HT-29 (cell line): ENCODE measurements at regions not wholly inside any gene's neighbourhood (a gene's known extent, or its start where the extent isn't known, plus 50 kb on each side); places are given as distances from the start of the nearest gene placed in this dataset.

Source experiments
- DNase-seq: peaks from one replicate; pipeline ENCODE4 v3.0.0-alpha.2; 2015; ENCODE audit warnings: low spot score

- no peak for DNase-seq
Observed at GRCh38 chr14:84555493-84555892, 974.5 kb upstream of the FLRT2 start.

- DNase-seq = no peak
Observed at GRCh38 chr14:84566109-84566508, 963.8 kb upstream of the FLRT2 start.

GRCh38 chr14:84575681-84576080, 954.3 kb upstream of the FLRT2 start:
- DNase-seq = no peak

GRCh38 chr14:84579292-84579691, 950.7 kb upstream of the FLRT2 start:
- DNase-seq = peak; percentile 18

GRCh38 chr14:84581041-84581440, 948.9 kb upstream of the FLRT2 start:
- DNase-seq = no peak

GRCh38 chr14:84584511-84584910, 945.4 kb upstream of the FLRT2 start:
- DNase-seq = no peak

- DNase-seq = no peak
Observed at GRCh38 chr14:84591827-84592445, 938.0 kb upstream of the FLRT2 start.

- no peak for DNase-seq
Observed at GRCh38 chr14:84592770-84593169, 937.2 kb upstream of the FLRT2 start.

GRCh38 chr14:84610086-84610485, 919.9 kb upstream of the FLRT2 start:
- no peak for DNase-seq

- DNase-seq = no peak
Observed at GRCh38 chr14:84622357-84622756, 907.6 kb upstream of the FLRT2 start.

- DNase-seq = no peak
Observed at GRCh38 chr14:84643446-84643845, 886.5 kb upstream of the FLRT2 start.

GRCh38 chr14:84646786-84647500, 883.0 kb upstream of the FLRT2 start:
- no peak for DNase-seq

GRCh38 chr14:84655014-84655413, 874.9 kb upstream of the FLRT2 start:
- no peak for DNase-seq

- no peak for DNase-seq
Observed at GRCh38 chr14:84657911-84658310, 872.0 kb upstream of the FLRT2 start.

- DNase-seq = no peak
Observed at GRCh38 chr14:84670796-84671195, 859.1 kb upstream of the FLRT2 start.

GRCh38 chr14:84671776-84672175, 858.2 kb upstream of the FLRT2 start:
- no peak for DNase-seq

GRCh38 chr14:84674636-84675035, 855.3 kb upstream of the FLRT2 start:
- DNase-seq = no peak

- no peak for DNase-seq
Observed at GRCh38 chr14:84686550-84686949, 843.4 kb upstream of the FLRT2 start.

- no peak for DNase-seq
Observed at GRCh38 chr14:84688297-84689025, 841.5 kb upstream of the FLRT2 start.

GRCh38 chr14:84694161-84694560, 835.8 kb upstream of the FLRT2 start:
- DNase-seq = no peak

GRCh38 chr14:84704601-84705000, 825.3 kb upstream of the FLRT2 start:
- no peak for DNase-seq

- DNase-seq = no peak
Observed at GRCh38 chr14:84707830-84708229, 822.1 kb upstream of the FLRT2 start.

- DNase-seq = no peak
Observed at GRCh38 chr14:84708865-84709264, 821.1 kb upstream of the FLRT2 start.
